GM12891 (cell line): ENCODE measurements at regions not wholly inside any gene's neighbourhood (a gene's known extent, or its start where the extent isn't known, plus 50 kb on each side); places are given as distances from the start of the nearest gene placed in this dataset.
"Not testable (repeated sequence)": the region's sequence is repeated elsewhere in the genome, so short reads cannot be mapped to it uniquely, and the experiment has no call there.

Experiments used
- POLR2A ChIP-seq: IDR thresholded peaks from 2 replicates; pipeline ENCODE4 v1.6.1; 2011; ENCODE audit warnings: low read depth, low read length, control low read depth
- POLR2AphosphoS5 ChIP-seq: IDR thresholded peaks from 2 replicates; pipeline ENCODE4 v1.6.1; 2011; ENCODE audit warnings: low read depth, low read length, control low read depth

- TF ChIP-seq POLR2AphosphoS5, POLR2A: not testable (repeated sequence)
Observed at GRCh38 chr9:2397875-2398274, 223.7 kb upstream of the VLDLR start.
